ENCODE measurements at regions not wholly inside any gene's neighbourhood (a gene's known extent, or its start where the extent isn't known, plus 50 kb on each side); places are given as distances from the start of the nearest gene placed in this dataset.
"Not testable (repeated sequence)": the region's sequence is repeated elsewhere in the genome, so short reads cannot be mapped to it uniquely, and the experiment has no call there.

DNA sequence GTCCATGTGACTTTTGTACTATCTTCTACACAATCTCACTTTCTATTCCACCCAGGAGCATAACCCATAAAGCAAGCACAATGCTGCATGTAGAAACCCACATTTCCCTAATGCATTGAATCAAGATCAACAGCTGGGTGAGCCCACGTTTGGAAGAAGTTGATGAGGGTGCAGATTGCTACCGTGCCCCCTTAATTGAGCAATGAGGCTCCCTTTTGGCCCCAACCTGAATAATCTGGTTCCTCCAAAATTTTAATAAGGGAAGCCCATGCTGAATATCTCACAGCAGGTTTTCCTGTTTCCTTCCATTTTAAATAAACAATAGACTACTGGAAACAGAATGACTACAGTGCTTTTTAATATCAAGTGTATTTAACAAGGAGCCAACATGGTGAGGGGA lies 403.6 kb upstream of the SGCG start:
- no peak for FAIRE-seq

DNA sequence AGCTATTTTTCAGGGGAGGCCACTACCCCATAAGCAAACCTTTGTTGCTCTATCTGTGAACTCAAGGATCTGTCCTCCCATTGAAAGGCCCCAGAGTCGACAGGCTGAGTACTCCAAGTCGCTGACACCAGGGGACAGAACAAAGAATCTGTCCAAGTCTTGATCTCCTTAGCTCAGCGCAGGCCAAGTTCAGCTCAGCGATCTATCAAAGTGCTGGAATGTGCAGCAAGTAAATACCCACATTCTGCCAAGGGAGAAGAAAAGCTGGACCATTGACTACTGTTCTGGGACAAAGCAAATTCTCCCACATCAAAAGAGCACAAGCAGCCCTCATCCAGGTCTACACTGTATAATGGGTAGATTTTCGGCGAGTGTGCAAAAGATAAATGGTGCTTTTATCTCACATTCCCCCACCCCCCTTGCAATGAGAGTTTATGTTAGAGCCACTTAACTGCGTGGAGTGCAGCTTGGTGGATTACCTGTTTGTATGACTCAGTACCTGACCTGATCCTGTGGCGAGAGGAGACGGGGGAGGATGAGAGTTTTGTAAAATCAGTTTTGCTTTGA lies 391.7 kb upstream of the SGCG start:
- FAIRE-seq, result no peak

DNA sequence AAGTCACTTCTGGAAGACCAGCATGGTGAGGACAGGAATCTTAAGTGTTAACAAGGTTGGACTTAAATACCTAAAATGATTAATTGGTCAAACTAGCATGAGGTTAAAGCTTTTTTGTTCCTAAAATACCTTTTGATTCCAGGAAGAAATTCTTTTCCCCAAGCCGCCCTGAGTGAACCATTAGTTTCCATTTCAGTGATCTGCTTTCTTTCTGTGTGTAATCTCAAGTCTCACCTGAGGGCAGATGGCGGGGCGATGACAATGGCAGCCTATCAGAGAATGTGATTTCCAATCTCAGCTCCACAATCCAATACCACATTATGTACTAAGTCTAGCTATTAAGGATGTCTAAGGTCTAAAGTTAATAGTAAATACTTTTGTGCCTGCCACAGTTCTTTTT lies 390.9 kb upstream of the SGCG start:
- no peak for FAIRE-seq

DNA sequence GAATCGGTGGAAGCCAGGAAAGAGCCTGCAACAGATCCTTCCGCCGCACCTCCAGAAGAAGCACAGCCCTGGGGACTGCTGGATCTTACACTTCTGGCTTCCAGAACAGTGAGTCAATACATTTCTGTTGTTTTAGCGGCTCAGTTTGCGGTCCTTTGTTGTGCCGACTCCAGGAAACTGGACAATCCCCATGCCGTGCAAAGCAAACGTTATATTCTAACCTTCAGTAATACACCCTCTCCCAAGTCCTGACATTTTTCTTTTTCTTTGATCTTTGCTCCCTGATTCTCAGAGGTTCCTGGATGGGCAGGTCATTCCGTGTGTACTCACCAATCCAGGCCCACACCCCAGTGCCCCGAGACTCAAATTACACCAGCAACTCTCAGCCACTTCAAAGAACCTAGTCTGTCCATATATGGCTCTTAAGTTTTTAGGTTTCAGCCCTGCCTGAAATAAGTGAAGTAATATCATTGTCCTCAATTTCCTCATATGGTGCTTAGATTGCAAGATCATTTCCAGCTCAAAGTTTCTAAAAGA lies 387.1 kb upstream of the SGCG start:
- no peak for FAIRE-seq

DNA sequence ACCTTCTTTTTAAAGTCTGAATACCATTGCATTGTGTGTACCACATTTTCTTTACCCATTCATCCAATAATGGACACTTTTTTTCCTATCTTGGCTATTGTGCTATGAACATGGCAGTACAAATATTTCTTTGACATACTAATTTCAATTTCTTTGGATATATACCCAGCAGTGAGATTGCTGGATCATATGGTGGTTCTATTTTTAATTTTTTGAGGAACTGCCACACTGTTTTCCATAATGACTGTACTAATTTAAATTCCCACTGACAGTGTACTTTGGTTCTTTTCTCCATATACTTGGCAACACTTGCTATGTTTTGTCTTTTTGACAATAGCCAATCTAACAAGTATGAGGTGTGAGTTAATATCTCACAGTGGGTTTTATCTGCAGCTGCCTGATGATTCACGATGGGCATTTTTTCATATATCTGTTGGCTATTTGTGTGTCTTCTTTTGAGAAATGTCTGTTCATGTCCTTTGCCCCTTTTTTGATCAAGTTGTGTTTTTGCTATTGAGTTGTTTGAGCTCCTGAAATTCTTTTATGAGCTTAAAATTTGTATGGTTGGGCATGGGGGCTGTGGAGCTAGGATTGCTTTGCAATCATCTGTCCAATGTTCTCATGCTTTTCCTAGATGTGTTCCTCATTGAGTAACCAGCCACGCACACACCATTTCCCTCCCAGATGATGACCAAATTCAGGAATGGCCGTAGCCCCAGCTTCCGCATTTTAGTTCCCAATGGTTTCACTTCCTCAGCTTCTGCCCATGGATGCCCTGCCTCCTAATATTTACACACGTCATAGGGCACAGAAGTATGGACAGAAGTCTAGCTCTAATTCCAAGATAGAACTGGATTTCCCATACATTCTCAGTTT lies 380.0 kb upstream of the SGCG start:
- no peak for FAIRE-seq

DNA sequence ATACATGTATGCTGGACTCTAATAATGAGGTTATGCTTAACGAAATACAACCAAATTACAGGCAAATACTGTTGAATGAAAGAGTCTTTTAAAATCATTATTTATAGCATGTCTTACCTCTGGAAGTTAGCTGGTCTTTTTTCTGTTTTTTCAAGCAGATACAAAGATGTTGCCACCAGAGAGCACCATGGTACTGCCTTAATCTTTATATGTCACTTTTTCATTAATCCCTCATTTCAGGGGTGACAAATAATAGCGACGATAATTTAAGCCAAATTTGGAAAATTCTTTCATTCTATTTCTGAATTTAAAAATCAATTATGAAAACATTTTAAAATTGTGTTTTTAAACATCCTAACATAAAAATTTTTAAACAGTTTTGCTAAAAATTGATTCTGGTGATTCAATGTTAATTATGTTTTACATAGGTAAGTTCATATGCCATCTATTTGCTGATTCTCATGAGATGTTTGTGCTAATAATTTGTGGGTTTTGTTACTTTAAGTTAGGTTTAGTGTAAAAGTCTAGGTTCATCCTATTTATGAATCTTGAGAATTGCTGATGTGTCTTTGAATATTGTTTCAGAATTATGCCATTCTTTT lies 379.3 kb upstream of the SGCG start:
- FAIRE-seq, result no peak

DNA sequence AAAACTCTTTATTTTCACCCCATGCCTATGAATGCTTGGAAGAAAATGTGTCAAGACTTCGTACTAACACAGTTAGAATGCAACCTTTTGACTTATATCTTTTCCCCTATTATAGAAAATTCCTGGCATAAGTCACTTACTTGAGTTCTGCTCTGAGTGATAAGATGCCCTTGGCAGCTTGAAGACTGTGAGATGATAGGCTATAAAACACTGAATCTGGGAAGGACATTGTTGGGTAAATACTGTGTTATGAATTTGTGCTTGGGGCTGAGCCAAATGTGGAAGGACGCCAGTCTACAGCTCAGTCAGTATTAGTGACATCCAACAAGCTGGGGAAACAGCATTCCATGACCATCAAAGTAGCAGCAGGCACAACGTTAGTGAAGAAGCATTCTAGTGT lies 368.0 kb upstream of the SGCG start:
- FAIRE-seq, result peak; percentile 18

DNA sequence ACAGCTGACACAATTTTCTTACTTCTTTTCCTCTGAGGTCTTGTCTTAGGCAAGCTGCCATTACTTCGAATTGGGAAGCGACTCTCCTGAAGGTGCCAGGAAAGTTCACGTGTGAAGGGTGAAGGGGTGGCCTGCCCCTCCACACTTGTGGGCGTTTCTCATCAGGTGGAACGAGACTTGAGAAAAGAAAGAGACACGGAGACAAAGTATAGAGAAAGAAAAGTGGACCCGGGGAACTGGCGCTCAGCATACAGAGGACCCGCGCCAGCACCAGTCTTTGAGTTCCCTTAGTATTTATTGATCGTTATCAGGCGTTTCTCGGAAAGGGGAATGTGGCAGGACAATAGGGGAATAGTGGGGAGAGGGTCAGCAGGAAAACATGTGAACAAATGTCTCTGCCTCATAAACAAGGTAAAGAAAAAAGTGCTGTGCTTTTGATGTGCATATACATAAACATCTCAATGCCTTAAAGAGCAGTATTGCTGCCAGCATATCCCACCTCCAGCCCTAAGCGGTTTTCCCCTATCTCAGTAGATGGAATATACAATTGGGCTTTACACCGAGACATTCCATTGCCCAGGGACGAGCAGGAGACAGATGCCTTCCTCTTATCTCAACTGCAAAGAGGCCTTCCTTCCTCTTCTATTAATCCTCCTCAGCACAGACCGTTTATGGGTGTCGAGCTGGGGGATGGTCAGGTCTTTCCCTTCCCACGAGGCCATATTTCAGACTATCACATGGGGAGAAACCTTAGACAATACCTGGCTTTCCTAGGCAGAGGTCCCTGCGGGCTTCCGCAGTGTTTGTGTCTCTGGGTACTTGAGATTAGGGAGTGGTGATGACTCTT lies 367.0 kb upstream of the SGCG start:
- FAIRE-seq, result not testable (repeated sequence)

DNA sequence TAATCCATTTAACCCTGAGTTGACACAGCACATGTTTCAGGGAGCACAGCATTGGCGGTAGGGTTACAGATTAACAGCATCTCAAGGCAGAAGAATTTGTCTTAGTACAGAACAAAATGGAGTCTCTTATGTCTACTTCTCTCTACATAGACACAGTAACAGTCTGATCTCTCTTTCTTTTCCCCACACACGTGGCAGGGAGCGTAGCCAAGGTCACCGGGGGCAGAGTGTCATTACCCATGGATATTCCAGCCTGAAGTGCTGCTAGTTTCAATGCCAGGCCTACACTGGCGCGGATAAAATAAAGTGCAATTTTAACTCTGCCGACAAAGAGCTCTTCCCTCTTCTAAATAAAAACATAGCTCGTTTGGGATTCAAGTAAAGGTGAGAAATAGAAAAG lies 366.3 kb upstream of the SGCG start:
- not testable (repeated sequence) for FAIRE-seq

DNA sequence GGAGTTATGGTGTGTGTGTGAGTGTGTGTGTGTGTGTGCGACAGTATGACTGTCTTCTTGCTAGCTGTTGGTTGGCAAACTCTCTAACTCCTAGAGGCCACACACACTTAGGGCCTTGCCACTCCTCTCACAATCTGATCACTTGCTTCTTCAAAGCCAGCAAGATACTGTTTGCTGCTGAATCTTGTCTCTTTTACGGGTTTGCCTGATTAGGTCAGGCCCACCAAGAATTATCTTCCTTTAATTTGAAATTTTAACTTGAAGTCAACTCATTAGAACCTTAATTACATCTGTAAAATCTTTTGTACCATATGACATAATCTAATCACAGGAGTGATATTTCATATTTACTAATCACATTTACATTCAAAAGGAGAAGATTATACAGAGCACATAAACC lies 359.2 kb upstream of the SGCG start:
- FAIRE-seq, result no peak

DNA sequence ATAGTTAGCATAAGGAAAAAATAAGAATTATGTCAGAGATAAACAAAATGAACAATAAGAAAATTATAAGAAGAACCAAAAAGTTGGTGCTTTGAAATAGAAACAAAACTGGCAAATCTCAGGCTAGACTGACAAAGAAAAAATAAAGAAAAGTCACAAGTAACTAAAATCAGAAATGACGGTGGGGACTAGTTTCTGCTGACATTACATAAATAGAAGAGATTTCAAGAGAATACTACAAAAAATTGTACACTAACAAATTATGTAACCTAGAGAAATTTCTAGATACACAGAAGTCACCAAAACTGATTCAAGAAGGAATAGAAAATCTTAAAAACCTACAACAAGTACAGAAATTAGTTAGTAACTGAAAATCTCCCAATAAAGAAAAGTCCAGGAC lies 355.6 kb upstream of the SGCG start:
- no peak for FAIRE-seq

DNA sequence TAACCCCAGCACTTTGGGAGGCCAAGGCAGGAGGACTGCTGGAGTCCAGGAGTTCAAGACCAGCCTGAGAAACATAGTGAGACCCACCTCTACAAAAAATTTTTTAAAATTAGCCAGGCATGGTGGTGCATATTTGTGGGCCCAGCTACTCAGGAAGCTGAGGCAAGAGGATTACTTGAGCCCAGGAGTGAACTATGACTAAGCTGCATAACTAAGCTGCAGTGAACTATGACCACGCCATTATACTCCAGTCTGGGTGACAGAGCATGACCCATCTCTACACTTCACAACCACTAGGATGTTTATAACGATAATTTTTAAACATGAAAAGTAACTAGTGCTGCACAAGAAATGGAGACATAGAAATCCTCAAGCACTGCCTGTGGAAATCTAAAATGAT lies 352.7 kb upstream of the SGCG start:
- FAIRE-seq, result no peak

DNA sequence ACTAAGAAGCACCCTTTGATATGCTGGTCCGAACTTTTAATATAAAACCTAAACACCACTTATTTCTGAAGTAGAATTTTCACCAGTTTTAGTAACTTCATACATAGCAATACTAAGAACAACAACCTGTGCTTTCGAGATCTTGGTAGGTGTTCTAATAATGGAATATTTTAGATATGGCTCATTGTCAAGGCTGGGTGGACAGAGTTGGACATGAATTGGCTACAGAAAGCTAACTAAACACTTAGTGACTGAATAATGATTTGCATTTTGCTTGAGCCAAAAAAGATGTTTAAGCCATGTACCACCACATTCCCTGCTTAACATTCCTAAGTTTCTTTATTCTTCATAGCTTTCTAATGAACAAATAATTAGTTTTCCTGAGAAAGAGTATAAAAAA lies 344.3 kb upstream of the SGCG start:
- FAIRE-seq, result no peak

DNA sequence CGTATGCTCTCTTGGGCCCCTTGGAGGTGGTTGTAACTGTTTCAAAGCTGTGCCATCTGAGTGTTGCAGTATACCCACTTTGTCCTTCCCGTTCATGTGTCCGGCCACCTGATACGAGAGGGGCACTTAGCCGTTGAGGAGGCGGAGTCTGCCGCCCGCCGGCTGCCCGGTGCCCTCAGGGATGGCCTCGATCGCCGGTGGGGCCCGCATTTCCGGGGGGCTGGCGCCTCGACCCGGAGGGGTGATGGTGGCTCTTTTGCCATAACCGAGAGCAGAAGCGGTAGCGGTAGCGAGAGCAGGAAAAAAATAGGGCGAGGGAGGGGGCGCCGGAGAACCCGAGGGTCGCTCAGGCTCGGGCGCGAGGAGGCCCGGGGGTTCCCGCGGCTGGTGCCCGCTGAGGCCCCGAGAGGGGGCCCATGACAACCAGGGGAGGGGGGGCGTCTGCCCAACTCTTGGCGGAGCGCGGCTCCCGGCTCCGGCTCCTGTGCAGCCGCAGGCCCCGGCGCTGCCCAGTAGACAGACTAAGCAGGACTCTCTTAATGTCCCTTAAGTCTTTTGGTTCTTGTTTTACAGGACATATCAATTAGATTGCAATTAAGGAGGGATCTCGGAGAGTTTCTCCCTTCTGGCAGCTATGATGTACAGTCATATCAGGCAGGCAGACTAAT lies 342.7 kb upstream of the SGCG start:
- FAIRE-seq, result no peak

DNA sequence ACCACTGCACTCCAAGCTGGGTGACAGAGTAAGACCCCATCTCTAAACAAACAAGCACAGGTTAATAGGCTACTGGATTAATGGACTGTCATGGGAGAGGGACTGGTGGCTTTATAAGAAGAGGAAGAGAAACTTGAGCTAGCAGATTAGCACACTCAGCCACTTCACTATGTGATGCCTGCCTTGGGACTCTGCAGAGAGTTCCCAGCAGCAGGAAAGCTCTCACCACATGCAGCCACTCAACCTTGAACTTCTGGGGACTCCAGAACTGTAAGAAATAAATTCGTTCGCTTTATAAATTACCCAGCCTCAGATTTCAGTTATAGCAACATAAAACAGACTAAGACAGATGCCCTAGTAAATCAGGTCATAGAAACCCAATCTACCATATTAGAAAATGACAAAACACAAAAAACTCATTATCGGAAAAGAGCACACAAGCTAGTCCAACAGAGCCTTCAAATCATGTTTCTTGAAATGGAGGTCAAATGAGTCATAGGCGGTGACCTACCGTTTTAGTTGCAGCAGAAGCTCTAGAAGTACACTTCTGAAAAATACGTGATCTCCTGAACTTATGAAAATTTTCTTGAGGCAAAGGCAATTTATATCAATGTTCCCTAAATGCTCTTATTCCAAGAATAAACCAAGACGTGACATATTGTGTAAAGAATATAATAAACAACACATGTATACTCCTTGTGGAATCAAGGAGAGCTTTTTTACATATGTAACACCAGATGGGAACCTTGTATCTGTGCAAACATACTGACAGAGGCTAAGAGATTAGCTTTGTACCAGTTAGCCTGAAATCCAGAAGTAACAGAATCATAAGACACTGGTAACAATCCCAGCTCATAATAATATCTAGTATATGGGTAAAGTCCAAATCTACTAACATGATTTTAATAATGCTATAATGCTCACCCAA lies 340.9 kb upstream of the SGCG start:
- no peak for FAIRE-seq

DNA sequence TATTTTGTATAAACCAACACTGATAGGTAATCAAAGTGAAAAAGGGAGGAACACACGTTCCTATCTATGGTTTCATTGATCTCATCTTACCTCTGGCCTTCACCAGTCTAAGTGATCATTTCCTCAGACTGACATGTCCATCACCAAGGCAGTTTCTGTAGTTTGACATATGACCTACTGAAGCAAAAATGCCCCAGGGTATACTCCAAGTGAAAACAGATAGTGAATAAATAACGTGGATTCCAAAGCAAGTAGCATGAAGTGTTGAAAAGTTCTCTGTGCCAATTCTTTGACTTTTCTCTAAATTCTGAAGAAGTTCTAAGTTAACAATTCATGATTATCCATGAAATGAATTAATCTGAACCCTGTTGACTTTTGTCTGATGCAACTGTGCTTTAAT lies 334.2 kb upstream of the SGCG start:
- no peak for FAIRE-seq

DNA sequence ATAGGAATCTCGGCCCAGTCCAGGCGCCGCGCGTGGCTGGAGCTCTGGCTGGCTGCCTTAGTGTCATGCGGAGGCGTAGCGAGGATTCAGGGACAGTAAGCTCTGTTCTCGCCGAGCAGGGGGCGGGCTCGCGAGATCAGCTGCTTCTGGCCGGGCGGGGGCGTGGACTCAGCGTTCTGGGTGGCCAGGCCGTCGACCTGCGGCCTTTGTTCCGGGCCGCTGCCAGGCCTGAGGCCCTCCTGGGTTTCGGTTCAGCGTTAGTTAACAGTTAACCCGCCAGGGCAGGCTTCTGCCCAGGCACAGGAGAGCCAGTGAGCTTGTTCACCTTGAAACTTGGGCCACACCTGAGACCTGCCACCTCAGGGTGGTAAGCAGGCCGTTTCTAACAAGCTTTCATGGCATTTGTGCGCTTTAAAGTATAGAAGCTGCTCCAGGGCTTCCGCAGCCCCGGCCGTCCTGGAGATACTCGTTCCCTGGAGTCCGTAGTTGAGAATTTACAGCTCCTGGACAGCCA lies 332.2 kb upstream of the SGCG start:
- no peak for FAIRE-seq

DNA sequence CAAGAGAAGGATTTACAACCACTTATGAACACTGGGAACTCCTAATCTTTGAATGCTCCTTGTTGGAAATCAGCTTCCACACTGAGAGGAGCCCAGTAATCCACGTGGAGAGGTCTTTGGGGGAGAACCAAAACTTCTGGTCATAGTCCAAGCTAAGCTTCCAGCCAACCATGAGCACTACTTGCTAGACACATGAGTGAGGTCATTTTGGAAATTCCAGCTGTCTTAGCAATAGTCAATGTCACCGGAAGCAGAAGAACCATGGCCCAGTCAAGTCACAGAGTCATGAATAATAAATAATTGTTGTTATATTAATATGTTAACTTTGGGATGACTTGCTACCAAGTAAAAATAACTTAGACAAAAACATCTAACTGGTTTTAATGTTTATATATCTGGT lies 324.9 kb upstream of the SGCG start:
- FAIRE-seq, result no peak

DNA sequence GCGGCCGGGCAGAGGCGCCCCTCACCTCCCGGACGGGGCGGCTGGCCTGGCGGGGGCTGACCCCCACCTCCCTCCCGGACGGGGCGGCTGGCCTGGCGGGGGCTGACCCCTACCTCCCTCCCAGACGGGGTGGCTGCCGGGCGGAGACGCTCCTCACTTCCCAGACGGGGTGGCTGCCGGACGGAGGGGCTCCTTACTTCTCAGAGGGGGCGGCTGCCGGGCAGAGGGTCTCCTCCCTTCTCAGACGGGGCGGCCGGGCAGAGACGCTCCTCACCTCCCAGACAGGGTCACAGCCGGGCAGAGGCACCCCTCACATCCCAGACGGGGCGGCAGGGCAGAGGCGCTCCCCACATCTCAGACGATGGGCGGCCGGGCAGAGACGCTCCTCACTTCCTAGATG lies 321.8 kb upstream of the SGCG start:
- not testable (repeated sequence) for FAIRE-seq

DNA sequence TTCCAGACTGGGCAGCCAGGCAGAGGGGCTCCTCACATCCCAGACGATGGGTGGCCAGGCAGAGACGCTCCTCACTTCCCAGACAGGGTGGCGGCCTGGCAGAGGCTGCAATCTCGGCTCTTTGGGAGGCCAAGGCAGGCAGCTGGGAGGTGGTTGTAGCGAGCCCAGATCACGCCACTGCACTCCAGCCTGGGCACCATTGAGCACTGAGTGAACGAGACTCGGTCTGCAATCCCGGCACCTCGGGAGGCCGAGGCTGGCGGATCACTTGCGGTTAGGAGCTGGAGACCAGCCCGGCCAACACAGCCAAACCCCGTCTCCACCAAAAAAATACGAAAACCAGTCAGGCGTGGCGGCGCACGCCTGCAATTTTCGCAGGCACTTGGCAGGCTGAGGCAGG lies 321.4 kb upstream of the SGCG start:
- not testable (repeated sequence) for FAIRE-seq

DNA sequence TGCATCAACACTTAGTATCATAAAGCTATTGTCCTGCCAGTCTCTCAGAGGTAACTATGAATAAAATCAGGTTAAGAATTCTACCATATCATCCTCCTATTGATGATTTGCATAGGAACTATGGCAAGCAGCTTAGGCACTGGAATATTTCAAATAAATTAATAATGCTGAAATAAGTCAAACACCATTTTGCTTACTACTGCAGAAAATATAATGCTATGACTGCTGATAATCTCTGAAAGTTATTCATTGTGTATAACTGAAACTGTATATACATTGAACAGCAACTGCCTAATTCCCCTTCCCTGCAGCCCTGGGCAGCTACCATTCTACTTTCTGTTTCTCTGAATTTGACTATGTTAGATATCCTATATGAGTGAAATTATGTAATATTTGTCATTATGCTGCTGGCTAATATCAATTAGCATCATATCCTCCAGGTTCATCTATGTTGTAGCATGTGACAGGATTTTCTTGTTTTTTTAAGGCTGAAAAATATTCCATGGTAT lies 318.8 kb upstream of the SGCG start:
- no peak for FAIRE-seq

Measured in colon (tissue), 2 donors.